Epithelial cell of proximal tubule (primary cell): ENCODE measurements at regions not wholly inside any gene's neighbourhood (a gene's known extent, or its start where the extent isn't known, plus 50 kb on each side); places are given as distances from the start of the nearest gene placed in this dataset.

Experiments
- DNase-seq: peaks from one replicate; pipeline ENCODE4 v3.0.0-alpha.2; 2011; ENCODE audit warnings: low read depth
- H3K4me3 ChIP-seq: 2 replicates; pipeline ENCODE4 v1.5.1; 2011; ENCODE audit warnings: low read depth, mild to moderate bottlenecking, low read length
- TF ChIP-seq, protein P1 (sequence below): conservative IDR thresholded peaks from 2 replicates; pipeline ENCODE4 v1.5.1; 2012; ENCODE audit warnings: low read depth, mild to moderate bottlenecking, low read length

DNA sequence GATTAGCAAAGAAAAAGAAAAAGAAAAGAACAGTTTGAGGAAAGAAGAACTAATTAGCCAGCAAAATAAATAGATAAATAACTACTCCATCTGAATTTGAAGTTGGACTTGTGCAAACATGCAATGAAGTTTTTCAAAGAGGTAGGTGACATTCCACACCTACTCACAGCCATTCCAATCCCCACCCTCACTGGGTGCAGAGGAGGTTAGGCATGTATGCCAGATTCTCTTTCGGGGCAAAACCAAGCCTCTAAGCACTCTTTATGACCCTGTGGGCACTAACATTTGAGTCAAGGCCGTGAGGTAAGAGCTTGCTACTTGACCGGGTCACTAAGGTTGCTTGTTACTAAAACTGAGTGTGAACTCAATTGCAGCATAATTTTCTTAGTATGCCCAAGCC lies 108.4 kb upstream of the SEMA3A start:
- TF ChIP-seq, protein P1, sequence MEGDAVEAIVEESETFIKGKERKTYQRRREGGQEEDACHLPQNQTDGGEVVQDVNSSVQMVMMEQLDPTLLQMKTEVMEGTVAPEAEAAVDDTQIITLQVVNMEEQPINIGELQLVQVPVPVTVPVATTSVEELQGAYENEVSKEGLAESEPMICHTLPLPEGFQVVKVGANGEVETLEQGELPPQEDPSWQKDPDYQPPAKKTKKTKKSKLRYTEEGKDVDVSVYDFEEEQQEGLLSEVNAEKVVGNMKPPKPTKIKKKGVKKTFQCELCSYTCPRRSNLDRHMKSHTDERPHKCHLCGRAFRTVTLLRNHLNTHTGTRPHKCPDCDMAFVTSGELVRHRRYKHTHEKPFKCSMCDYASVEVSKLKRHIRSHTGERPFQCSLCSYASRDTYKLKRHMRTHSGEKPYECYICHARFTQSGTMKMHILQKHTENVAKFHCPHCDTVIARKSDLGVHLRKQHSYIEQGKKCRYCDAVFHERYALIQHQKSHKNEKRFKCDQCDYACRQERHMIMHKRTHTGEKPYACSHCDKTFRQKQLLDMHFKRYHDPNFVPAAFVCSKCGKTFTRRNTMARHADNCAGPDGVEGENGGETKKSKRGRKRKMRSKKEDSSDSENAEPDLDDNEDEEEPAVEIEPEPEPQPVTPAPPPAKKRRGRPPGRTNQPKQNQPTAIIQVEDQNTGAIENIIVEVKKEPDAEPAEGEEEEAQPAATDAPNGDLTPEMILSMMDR: no peak
- DNase-seq: no peak
- no peak overlapping the region for H3K4me3 ChIP-seq

DNA sequence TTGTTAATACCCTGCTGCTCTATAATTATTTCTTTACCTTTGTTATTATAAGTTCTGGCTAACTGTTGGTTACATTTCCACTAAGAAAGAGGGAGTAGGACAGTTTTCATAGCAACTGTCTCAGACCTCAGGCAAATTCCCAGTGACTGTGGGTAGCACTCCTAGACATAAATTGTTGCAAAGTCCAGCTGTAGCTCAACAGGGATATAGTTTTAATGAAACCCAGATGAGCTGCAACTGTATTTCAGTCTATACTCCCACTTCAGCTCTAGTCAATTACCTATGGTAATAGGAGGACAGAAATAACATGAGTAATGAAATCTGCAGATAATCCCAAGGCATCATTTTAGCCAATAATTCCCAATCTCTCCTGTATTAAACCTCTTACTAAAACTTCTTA lies 103.0 kb upstream of the SEMA3A start:
- TF ChIP-seq, protein P1: no peak
- H3K4me3 ChIP-seq: no peak overlapping the region
- DNase-seq: no peak

DNA sequence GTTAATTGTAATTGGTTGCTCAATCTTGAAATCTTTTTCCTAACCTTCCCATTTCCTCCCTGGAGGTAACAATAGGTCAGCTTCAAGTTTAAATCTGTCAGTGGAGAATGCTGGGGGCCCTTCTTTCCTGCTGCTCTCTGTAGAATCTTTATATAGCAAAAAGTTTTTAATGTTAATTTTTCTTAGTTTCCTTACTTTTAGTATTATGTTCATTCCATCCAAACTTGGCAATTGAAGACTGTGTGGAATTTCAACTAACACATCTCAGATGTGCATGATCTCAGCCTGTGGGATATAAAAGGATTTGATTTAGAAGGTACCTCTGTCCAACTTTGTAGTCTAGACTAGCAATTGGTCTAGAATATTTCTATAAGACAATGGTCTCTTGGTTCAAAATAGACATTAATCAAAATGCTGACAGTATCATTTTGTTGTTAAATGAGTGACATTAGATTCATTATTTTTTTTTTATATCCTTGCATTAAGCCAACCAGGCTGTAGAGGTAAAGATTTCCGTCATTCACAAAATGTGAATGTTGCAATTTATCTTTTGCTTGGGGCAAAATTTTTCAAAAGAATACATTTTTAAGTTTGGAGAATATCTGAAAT lies 100.4 kb upstream of the SEMA3A start:
- H3K4me3 ChIP-seq: no peak overlapping the region
- TF ChIP-seq, protein P1: no peak
- no peak for DNase-seq

DNA sequence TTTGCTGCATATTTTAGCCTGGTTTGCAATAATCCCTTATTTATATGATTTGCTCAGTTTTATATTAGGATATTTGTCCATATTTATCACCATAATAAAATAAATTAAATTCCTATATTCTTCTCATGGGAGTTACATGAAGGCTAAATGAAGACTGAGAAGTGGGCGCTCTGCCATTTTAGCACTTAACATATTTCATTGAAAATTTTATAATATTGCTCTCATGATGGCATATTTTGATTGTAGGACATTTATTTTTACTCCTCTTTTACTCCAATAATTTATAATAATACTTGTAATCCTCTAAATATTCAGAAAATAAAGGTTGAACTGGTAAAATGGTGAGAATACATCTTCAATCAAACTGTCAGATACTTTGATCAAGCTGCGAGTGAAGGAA lies 99.8 kb upstream of the SEMA3A start:
- TF ChIP-seq, protein P1: no peak
- H3K4me3 ChIP-seq: no peak overlapping the region
- no peak for DNase-seq

DNA sequence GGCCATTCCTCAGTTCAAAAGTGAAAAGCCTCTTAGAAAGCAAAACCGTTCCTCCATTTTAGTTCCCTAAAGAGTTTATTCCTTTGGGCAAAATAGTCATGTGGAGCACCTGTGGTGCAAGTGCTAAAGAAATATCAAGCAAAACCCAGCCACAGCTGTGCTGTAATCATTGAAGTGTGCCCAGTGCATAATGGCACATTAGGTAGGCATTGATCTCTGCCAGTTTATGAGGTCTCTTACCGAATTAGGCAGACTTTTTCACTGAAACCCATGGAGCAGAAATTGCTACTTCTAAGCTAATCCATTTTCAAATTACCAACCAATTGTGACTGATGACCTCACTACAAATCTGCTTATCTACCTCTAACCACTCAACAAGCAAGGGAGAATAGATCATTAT lies 97.2 kb upstream of the SEMA3A start:
- TF ChIP-seq, protein P1: no peak
- no peak for DNase-seq
- H3K4me3 ChIP-seq: no peak overlapping the region

DNA sequence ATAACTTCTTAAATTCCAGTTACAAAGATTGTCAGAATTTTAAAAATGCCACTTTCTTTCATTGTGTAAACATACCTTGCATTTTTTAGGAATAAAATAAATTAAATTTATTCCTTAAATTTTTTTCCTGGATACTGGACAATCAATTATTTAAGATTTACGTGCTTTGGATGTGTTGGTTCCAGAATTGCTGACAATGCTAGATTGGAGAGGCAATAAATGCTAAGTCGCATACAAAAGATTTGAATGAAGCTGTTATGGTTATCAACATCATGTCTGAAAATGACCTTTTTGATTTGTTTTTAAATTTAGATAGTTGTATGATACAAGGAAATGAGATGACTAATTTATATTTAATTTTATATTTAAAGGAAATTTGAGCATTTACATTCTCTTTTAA lies 89.2 kb upstream of the SEMA3A start:
- DNase-seq: no peak
- TF ChIP-seq, protein P1: no peak
- no peak overlapping the region for H3K4me3 ChIP-seq

DNA sequence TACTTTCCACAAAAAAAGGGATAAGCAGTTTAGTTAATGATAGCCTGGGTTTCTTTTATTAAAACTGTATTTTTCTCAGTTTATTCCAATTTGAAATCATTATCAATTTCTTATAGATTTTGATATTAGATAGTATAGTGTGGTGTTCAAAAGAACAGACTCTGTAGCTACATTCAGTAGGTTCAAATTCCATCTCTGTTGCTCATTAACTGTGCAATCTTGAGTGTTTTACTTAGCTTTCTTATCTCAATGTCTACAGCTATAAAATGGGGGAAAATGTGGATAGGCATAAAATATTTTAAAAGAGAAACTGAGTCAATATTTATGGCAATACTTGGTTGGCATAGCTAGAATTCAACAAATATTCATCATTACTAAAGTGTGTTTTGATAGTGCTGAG lies 86.9 kb upstream of the SEMA3A start:
- DNase-seq: no peak
- H3K4me3 ChIP-seq: no peak overlapping the region
- TF ChIP-seq, protein P1: no peak
